ENCODE measurements at regions not wholly inside any gene's neighbourhood (a gene's known extent, or its start where the extent isn't known, plus 50 kb on each side); places are given as distances from the start of the nearest gene placed in this dataset.
"Not testable (repeated sequence)": the region's sequence is repeated elsewhere in the genome, so short reads cannot be mapped to it uniquely, and the experiment has no call there.

DNA sequence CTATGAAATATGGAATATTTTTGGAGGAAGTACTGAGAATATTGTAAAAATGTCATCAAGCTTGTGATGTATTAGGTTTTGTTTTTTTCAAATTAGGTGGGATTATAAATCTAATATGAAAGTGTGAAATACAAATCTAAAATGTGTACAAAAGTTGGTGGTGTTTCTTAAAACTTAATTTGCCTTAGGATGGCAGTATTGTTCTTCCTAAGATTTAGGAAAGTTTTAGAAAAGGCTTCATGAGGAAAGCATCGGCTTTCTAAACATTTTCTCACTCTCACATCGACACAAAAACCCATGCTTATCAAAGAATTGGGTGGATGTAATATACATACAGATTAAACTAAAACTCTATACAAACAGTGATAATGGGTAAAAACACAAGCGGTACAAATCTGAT is 972.0 kb upstream of the PCDH20 start:
- no peak for TF ChIP-seq FOXA2 (IDR thresholded peaks at IDR 0.05)
- no peak for TF ChIP-seq EGR1 (IDR thresholded peaks at IDR 0.05; ENCODE audit: low read depth in 2 of 2)
- TF ChIP-seq, protein P1, sequence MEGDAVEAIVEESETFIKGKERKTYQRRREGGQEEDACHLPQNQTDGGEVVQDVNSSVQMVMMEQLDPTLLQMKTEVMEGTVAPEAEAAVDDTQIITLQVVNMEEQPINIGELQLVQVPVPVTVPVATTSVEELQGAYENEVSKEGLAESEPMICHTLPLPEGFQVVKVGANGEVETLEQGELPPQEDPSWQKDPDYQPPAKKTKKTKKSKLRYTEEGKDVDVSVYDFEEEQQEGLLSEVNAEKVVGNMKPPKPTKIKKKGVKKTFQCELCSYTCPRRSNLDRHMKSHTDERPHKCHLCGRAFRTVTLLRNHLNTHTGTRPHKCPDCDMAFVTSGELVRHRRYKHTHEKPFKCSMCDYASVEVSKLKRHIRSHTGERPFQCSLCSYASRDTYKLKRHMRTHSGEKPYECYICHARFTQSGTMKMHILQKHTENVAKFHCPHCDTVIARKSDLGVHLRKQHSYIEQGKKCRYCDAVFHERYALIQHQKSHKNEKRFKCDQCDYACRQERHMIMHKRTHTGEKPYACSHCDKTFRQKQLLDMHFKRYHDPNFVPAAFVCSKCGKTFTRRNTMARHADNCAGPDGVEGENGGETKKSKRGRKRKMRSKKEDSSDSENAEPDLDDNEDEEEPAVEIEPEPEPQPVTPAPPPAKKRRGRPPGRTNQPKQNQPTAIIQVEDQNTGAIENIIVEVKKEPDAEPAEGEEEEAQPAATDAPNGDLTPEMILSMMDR (IDR thresholded peaks at IDR 0.05; ENCODE audit: low read depth, low read length, missing input control), result no peak
- no peak for TF ChIP-seq SP1 (IDR thresholded peaks at IDR 0.05)
- no peak for TF ChIP-seq FOXA1 (IDR thresholded peaks at IDR 0.05)
- no peak for TF ChIP-seq HNF4A (conservative IDR thresholded peaks at IDR 0.05)
- TF ChIP-seq, protein P2, sequence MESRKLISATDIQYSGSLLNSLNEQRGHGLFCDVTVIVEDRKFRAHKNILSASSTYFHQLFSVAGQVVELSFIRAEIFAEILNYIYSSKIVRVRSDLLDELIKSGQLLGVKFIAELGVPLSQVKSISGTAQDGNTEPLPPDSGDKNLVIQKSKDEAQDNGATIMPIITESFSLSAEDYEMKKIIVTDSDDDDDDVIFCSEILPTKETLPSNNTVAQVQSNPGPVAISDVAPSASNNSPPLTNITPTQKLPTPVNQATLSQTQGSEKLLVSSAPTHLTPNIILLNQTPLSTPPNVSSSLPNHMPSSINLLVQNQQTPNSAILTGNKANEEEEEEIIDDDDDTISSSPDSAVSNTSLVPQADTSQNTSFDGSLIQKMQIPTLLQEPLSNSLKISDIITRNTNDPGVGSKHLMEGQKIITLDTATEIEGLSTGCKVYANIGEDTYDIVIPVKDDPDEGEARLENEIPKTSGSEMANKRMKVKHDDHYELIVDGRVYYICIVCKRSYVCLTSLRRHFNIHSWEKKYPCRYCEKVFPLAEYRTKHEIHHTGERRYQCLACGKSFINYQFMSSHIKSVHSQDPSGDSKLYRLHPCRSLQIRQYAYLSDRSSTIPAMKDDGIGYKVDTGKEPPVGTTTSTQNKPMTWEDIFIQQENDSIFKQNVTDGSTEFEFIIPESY (IDR thresholded peaks at IDR 0.05), result no peak
- no peak for TF ChIP-seq JUND (IDR thresholded peaks at IDR 0.05)
- no peak for TF ChIP-seq TAF1 (conservative IDR thresholded peaks at IDR 0.05)
- TF ChIP-seq, protein P3, sequence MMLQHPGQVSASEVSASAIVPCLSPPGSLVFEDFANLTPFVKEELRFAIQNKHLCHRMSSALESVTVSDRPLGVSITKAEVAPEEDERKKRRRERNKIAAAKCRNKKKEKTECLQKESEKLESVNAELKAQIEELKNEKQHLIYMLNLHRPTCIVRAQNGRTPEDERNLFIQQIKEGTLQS (IDR thresholded peaks at IDR 0.05), result no peak
- TF ChIP-seq HNF4G (IDR thresholded peaks at IDR 0.05), result no peak
- TF ChIP-seq, protein P4, sequence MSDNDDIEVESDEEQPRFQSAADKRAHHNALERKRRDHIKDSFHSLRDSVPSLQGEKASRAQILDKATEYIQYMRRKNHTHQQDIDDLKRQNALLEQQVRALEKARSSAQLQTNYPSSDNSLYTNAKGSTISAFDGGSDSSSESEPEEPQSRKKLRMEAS (IDR thresholded peaks at IDR 0.05), result no peak
- no peak for TF ChIP-seq RAD21 (IDR thresholded peaks at IDR 0.05)
- TF ChIP-seq NR2F2 (IDR thresholded peaks at IDR 0.05), result no peak
- TF ChIP-seq, protein P5, sequence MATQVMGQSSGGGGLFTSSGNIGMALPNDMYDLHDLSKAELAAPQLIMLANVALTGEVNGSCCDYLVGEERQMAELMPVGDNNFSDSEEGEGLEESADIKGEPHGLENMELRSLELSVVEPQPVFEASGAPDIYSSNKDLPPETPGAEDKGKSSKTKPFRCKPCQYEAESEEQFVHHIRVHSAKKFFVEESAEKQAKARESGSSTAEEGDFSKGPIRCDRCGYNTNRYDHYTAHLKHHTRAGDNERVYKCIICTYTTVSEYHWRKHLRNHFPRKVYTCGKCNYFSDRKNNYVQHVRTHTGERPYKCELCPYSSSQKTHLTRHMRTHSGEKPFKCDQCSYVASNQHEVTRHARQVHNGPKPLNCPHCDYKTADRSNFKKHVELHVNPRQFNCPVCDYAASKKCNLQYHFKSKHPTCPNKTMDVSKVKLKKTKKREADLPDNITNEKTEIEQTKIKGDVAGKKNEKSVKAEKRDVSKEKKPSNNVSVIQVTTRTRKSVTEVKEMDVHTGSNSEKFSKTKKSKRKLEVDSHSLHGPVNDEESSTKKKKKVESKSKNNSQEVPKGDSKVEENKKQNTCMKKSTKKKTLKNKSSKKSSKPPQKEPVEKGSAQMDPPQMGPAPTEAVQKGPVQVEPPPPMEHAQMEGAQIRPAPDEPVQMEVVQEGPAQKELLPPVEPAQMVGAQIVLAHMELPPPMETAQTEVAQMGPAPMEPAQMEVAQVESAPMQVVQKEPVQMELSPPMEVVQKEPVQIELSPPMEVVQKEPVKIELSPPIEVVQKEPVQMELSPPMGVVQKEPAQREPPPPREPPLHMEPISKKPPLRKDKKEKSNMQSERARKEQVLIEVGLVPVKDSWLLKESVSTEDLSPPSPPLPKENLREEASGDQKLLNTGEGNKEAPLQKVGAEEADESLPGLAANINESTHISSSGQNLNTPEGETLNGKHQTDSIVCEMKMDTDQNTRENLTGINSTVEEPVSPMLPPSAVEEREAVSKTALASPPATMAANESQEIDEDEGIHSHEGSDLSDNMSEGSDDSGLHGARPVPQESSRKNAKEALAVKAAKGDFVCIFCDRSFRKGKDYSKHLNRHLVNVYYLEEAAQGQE (IDR thresholded peaks at IDR 0.05), result no peak
- no peak overlapping the region for H3K9ac ChIP-seq (ENCODE audit: low read depth in 1 of 2, low read length in 2 of 2)
- no peaks in the 10 kb centered on the region for H3K4me1 ChIP-seq (ENCODE audit: control insufficient read depth in 4 of 4, insufficient read depth in 4 of 4, low read length in 3 of 4)
- WGBS, result 19% methylated on average over 3 of the region's 3 CpGs
- no peaks in the 10 kb centered on the region for H3K27me3 ChIP-seq (ENCODE audit: control insufficient read depth in 4 of 4, insufficient read depth in 4 of 4, low read length in 3 of 4)
- H3K4me3 ChIP-seq (ENCODE audit: low read depth in 1 of 3, low read length in 3 of 3), result no peak overlapping the region
- DNase-seq (ENCODE audit: low spot score), result no peak
- no peaks in the 10 kb centered on the region for H3K36me3 ChIP-seq (ENCODE audit: control insufficient read depth in 4 of 4, insufficient read depth in 3 of 4, low read depth in 1 of 4, low read length in 3 of 4)
- no peaks in the 10 kb centered on the region for H3K9me3 ChIP-seq (ENCODE audit: control insufficient read depth in 4 of 4, low read length in 3 of 4)
- no peak overlapping the region for H3K27ac ChIP-seq (ENCODE audit: low read depth in 1 of 2, low read length in 2 of 2)

DNA sequence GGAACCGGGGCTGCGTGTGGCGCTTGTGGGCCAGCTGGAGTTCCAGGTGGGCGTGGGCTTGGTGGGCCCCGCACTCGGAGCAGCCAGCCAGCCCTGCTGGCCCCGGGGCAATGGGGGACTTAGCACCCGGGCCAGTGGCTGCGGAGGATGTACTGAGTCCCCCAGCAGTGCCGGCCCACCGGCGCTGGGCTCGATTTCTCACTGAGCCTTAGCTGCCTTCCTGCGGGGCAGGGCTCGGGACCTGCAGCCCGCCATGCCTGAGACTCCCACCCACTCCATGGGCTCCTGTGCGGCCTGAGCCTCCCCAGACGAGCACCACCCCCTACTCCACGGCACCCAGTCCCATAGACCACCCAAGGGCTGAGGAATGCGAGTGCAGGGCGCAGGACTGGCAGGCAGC is 963.6 kb upstream of the PCDH20 start:
- 89% methylated on average over 21 of the region's 21 CpGs for WGBS
- not testable (repeated sequence) for H3K9ac ChIP-seq (ENCODE audit: low read depth in 1 of 2, low read length in 2 of 2); H3K36me3 ChIP-seq (ENCODE audit: control insufficient read depth in 4 of 4, insufficient read depth in 3 of 4, low read depth in 1 of 4, low read length in 3 of 4); H3K9me3 ChIP-seq (ENCODE audit: control insufficient read depth in 4 of 4, low read length in 3 of 4); H3K27me3 ChIP-seq (ENCODE audit: control insufficient read depth in 4 of 4, insufficient read depth in 4 of 4, low read length in 3 of 4); H3K27ac ChIP-seq (ENCODE audit: low read depth in 1 of 2, low read length in 2 of 2); H3K4me1 ChIP-seq (ENCODE audit: control insufficient read depth in 4 of 4, insufficient read depth in 4 of 4, low read length in 3 of 4); DNase-seq (ENCODE audit: low spot score); H3K4me3 ChIP-seq (ENCODE audit: low read depth in 1 of 3, low read length in 3 of 3)

All from liver (tissue), 8 donors.